K562 (cell line): ENCODE measurements at regions not wholly inside any gene's neighbourhood (a gene's known extent, or its start where the extent isn't known, plus 50 kb on each side); places are given as distances from the start of the nearest gene placed in this dataset.

ENCODE experiments used
- ATAC-seq: fragments of 200-7000 bp; cut with Tn5 transposase; 3 replicates; pipeline ENCODE4 v1.9.1; 2020; ENCODE audit warnings: moderate library complexity
- BruUV-seq: library from RNA; stranded (reverse); fragments of 400-500 nt; replicated peaks from 2 replicates; lab custom pipeline; 2021; lab: Mats Ljungman, UMichigan
- CTCF ChIA-PET: fragments of 300-600 bp; formaldehyde crosslinking; extraction: SDS; loops from one replicate; lab custom pipeline; 2021; ENCODE audit warnings: low intra/inter-chr PET ratio; lab: Yijun Ruan, JAX
- POLR2A ChIA-PET: fragments of 300-600, 350-650 bp; sonication (Branson Sonifier 250); formaldehyde crosslinking; extraction: SDS; loops from one replicate; lab custom pipeline; 2021; ENCODE audit warnings: antibody characterized with exemption, inconsistent platforms; lab: Yijun Ruan, JAX
- DNase-seq, 4 experiments: peaks; one replicate each; pipeline versions ENCODE4 v3.0.0 to v3.0.0-alpha.2; 2011 to 2018; ENCODE audit warnings: low spot score in 3 of 4, mixed read lengths in 3 of 4; ENCODE audit errors: extremely low read depth in 1 of 4
- FAIRE-seq: peaks from 2 replicates; lab custom pipeline; 2011; peaks lifted over from hg19 to GRCh38; lab: Jason Lieb, UNC
- H2AFZ ChIP-seq: 2 replicates; pipeline ENCODE4 v1.6.0; 2011; ENCODE audit warnings: low read depth, low read length, control low read depth, inconsistent platforms
- H3K27ac ChIP-seq: fragments of 200-600 bp; 3 replicates; pipeline ENCODE4 v1.8.0; 2011; ENCODE audit warnings: low read depth, mild to moderate bottlenecking, control low read depth, inconsistent platforms, low read length, moderate library complexity, mixed read lengths; ENCODE audit errors: extremely low read depth
- H3K27me3 ChIP-seq, 2 experiments: fragments of 300-600 bp in 1 of 2; 2 replicates in 1 of 2; 3 replicates in 1 of 2; pipeline versions ENCODE4 v1.6.0 to v1.8.0; 2011; ENCODE audit warnings: inconsistent platforms in 2 of 2, low read length in 2 of 2, mild to moderate bottlenecking in 1 of 2, mixed read lengths in 1 of 2, moderate library complexity in 1 of 2; ENCODE audit not compliant: control insufficient read depth in 2 of 2, insufficient read depth in 2 of 2
- H3K36me3 ChIP-seq: fragments of 300-600 bp; 3 replicates; pipeline ENCODE4 v1.8.0; 2011; ENCODE audit warnings: mild to moderate bottlenecking, low read length, inconsistent platforms; ENCODE audit not compliant: control insufficient read depth, insufficient read depth
- H3K4me1 ChIP-seq, 2 experiments: fragments of 200-600 bp in 1 of 2; replicated peaks in 1 of 2; 2 replicates in 1 of 2; 3 replicates in 1 of 2; pipeline versions ENCODE4 v1.5.1 to v1.8.0; 2011; ENCODE audit warnings: inconsistent platforms in 2 of 2, low read length in 2 of 2, mild to moderate bottlenecking in 1 of 2, mixed read lengths in 1 of 2, moderate library complexity in 1 of 2; ENCODE audit not compliant: control insufficient read depth in 2 of 2, insufficient read depth in 2 of 2
- H3K4me2 ChIP-seq: 2 replicates; pipeline ENCODE4 v1.6.1; 2011; ENCODE audit warnings: low read length, control low read depth, inconsistent platforms, mixed read lengths; ENCODE audit not compliant: insufficient read depth
- H3K4me3 ChIP-seq: fragments of 200-600 bp; sonication (generic), shearing (Covaris generic); 2 replicates; pipeline ENCODE4 v1.5.1; 2016; ENCODE audit warnings: control low read depth, inconsistent platforms
- H3K79me2 ChIP-seq: fragments of 200-600 bp; 3 replicates; pipeline ENCODE4 v1.8.0; 2011; ENCODE audit warnings: low read length, inconsistent platforms; ENCODE audit not compliant: control insufficient read depth, insufficient read depth
- H3K9ac ChIP-seq, 2 experiments: 2 replicates each; pipeline versions ENCODE4 v1.6.0 to v1.6.1; 2011; ENCODE audit warnings: low read depth in 2 of 2, low read length in 2 of 2, control low read depth in 1 of 2, inconsistent platforms in 1 of 2, mild to moderate bottlenecking in 1 of 2, mixed read lengths in 1 of 2; ENCODE audit not compliant: insufficient read depth in 1 of 2
- H3K9me1 ChIP-seq: one replicate; pipeline ENCODE4 v1.6.0; 2011; ENCODE audit warnings: inconsistent platforms, mild to moderate bottlenecking, low read length, moderate library complexity; ENCODE audit not compliant: control insufficient read depth, insufficient read depth
- H3K9me3 ChIP-seq: replicated peaks from 2 replicates; pipeline ENCODE4 v1.5.1; 2011; ENCODE audit warnings: low read depth, low read length, inconsistent platforms; ENCODE audit not compliant: control insufficient read depth, insufficient read depth
- H4K20me1 ChIP-seq: replicated peaks from 2 replicates; pipeline ENCODE4 v1.6.1; 2011; ENCODE audit warnings: low read length, inconsistent platforms, mixed read lengths; ENCODE audit not compliant: control insufficient read depth, insufficient read depth
- ADNP ChIP-seq: fragments of 200-800 bp; sonication (Bioruptor generic); IDR thresholded peaks from 2 replicates; pipeline ENCODE4 v1.6.1; 2016; ENCODE audit warnings: missing genetic modification characterization, missing compliant biosample characterization
- FOXM1 ChIP-seq, 2 experiments: fragments of 450-650 bp in 1 of 2; sonication (generic) in 1 of 2; formaldehyde crosslinking in 1 of 2; IDR thresholded peaks; 2 replicates each; pipeline versions ENCODE4 v1.6.1 to v1.9.0; 2017 to 2022; ENCODE audit warnings: low read depth in 2 of 2, mild to moderate bottlenecking in 2 of 2, missing genetic modification reagents in 1 of 2, moderate library complexity in 1 of 2
- GABPA ChIP-seq: fragments of 200-800 bp; sonication (Bioruptor generic); conservative IDR thresholded peaks from 2 replicates; pipeline ENCODE4 v1.6.1; 2016; ENCODE audit warnings: low read depth, missing genetic modification characterization, missing compliant biosample characterization
- HNRNPK ChIP-seq: fragments of 200-400 bp; formaldehyde crosslinking; IDR thresholded peaks from one replicate; pipeline ENCODE4 v1.6.1; 2018; ENCODE audit warnings: mild to moderate bottlenecking, low read depth, low read length; ENCODE audit not compliant: poor library complexity, severe bottlenecking
- MTA2 ChIP-seq: fragments of 450-650 bp; IDR thresholded peaks from 2 replicates; pipeline ENCODE4 v1.6.1; 2016; ENCODE audit warnings: low read depth
- NR2C1 ChIP-seq, 2 experiments: fragments of 450-650 bp; IDR thresholded peaks; 2 replicates each; pipeline ENCODE4 v1.6.1; 2017; ENCODE audit warnings: mild to moderate bottlenecking in 2 of 2, antibody characterized with exemption in 1 of 2, inconsistent platforms in 1 of 2, missing compliant biosample characterization in 1 of 2, missing genetic modification characterization in 1 of 2
- PURB ChIP-seq: sonication (generic); formaldehyde crosslinking; IDR thresholded peaks from 2 replicates; pipeline ENCODE4 v1.9.0; 2021; ENCODE audit warnings: low read depth, mild to moderate bottlenecking, missing genetic modification reagents
- SAFB2 ChIP-seq: fragments of 200-400 bp; formaldehyde crosslinking; IDR thresholded peaks from 2 replicates; pipeline ENCODE4 v1.6.1; 2018; ENCODE audit warnings: borderline replicate concordance, low read length, low read depth, moderate library complexity; ENCODE audit not compliant: severe bottlenecking
- SRSF1 ChIP-seq: fragments of 200-400 bp; formaldehyde crosslinking; IDR thresholded peaks from 2 replicates; pipeline ENCODE4 v1.6.1; 2017; ENCODE audit warnings: mild to moderate bottlenecking, low read depth, low read length, moderate library complexity
- THRAP3 ChIP-seq: fragments of 450-650 bp; IDR thresholded peaks from 2 replicates; pipeline ENCODE4 v1.6.1; 2016; ENCODE audit warnings: mild to moderate bottlenecking, inconsistent platforms, borderline replicate concordance
- ZBTB8A ChIP-seq: fragments of 450-650 bp; IDR thresholded peaks from 2 replicates; pipeline ENCODE4 v1.6.1; 2018; ENCODE audit warnings: mild to moderate bottlenecking, moderate library complexity; ENCODE audit not compliant: partially characterized antibody
- ZNF143 ChIP-seq: sonication (generic); formaldehyde crosslinking; IDR thresholded peaks from 2 replicates; pipeline ENCODE4 v1.9.0; 2022; ENCODE audit warnings: mild to moderate bottlenecking, missing genetic modification reagents
- ZNF23 ChIP-seq: fragments of 250-450 bp; sonication (Bioruptor Pico); IDR thresholded peaks from 2 replicates; pipeline ENCODE4 v1.4.0; 2020; ENCODE audit warnings: mild to moderate bottlenecking
- ZSCAN29 ChIP-seq: fragments of 450-650 bp; IDR thresholded peaks from 2 replicates; pipeline ENCODE4 v1.6.1; 2017
- WGBS: fragments of 100-300 bp; shearing (Covaris generic); methylation state at CpG from one replicate; pipeline ENCODE4 v1.1.6; 2016; ENCODE audit warnings: low coverage, mixed read lengths; ENCODE audit not compliant: insufficient coverage; ENCODE audit errors: missing lambda C conversion rate; 5-methylcytosine and 5-hydroxymethylcytosine counted together
- in situ Hi-C: fragments of 300-500 bp; cut with MboI; formaldehyde crosslinking; loops from 4 replicates; pipeline ENCODE4 v1.15.0; 2018; ENCODE audit warnings: inconsistent platforms, mixed read lengths
- intact Hi-C: fragments of 100-400 bp; cut with micrococcal nuclease; formaldehyde crosslinking; loops from 2 replicates; pipeline ENCODE4 v1.14.2; 2022
- TF ChIP-seq, protein P1 (sequence below), 3 experiments: fragments of 200-800 bp in 1 of 3; fragments of 250-450 bp in 1 of 3; fragments of 450-650 bp in 1 of 3; sonication (Bioruptor Pico) in 1 of 3; sonication (Bioruptor generic) in 1 of 3; formaldehyde crosslinking in 1 of 3; IDR thresholded peaks; 2 replicates each; pipeline versions ENCODE4 v1.6.1 to v1.8.0; 2016 to 2022; ENCODE audit warnings: mild to moderate bottlenecking in 2 of 3, missing genetic modification characterization in 2 of 3, missing compliant biosample characterization in 1 of 3, moderate library complexity in 1 of 3

DNA sequence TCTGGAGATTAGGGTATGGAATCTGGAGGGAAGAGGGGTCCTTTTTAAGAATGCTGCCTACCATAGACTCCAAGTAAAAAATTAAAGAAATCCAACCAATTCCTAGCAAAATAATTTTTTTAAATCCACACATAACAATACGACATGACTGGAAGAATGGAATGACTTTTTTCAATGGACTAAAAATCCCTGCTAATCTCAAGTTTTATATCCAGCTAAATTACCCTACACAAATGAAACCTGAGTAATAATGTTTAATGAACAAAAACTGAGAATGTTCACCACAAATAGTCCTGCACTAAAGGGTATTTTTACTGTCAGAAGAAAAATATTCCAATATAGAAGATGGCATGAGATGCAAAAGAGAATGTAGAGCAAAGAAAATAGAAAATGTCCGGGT lies 220.3 kb upstream of the AGTR1 start:
- BruUV-seq, result no TSS peak

More for the DNA sequence above, 220.3 kb upstream of the AGTR1 start:
- Histone ChIP-seq H2AFZ (no peak overlapping the region), H3K4me3 (no peak overlapping the region), H3K9me3 (no peaks in the 10 kb centered on the region; the same call in 1 of the 2 replicates), H3K4me2 (no peak overlapping the region), H3K27ac (no peak overlapping the region), H3K27me3 (no peaks in the 10 kb centered on the region), H3K9me1 (no peaks in the 10 kb centered on the region), H3K9ac (no peak overlapping the region), H4K20me1 (no peaks in the 10 kb centered on the region), H3K36me3 (no peaks in the 10 kb centered on the region), H3K4me1 (no peaks in the 10 kb centered on the region), H3K79me2 (no peaks in the 10 kb centered on the region)
- in situ Hi-C loops (no loop called here), intact Hi-C loops (no loop called here)
- CTCF ChIA-PET, result no interaction called here
- DNase-seq (no peak), FAIRE-seq (no peak), ATAC-seq (no peak)
- POLR2A ChIA-PET, result no interaction called here
- TF ChIP-seq ZBTB8A, result no peak
- no peak for TF ChIP-seq ADNP
- no peak for TF ChIP-seq ZNF23 (CRISPR knock-in tag)
- no peak for TF ChIP-seq NR2C1 (IDR thresholded peaks at IDR 0.05)
- TF ChIP-seq NR2C1 (tag; IDR thresholded peaks at IDR 0.05), result no peak
- TF ChIP-seq MTA2, result no peak
- TF ChIP-seq ZNF143, result no peak
- TF ChIP-seq, protein P1, sequence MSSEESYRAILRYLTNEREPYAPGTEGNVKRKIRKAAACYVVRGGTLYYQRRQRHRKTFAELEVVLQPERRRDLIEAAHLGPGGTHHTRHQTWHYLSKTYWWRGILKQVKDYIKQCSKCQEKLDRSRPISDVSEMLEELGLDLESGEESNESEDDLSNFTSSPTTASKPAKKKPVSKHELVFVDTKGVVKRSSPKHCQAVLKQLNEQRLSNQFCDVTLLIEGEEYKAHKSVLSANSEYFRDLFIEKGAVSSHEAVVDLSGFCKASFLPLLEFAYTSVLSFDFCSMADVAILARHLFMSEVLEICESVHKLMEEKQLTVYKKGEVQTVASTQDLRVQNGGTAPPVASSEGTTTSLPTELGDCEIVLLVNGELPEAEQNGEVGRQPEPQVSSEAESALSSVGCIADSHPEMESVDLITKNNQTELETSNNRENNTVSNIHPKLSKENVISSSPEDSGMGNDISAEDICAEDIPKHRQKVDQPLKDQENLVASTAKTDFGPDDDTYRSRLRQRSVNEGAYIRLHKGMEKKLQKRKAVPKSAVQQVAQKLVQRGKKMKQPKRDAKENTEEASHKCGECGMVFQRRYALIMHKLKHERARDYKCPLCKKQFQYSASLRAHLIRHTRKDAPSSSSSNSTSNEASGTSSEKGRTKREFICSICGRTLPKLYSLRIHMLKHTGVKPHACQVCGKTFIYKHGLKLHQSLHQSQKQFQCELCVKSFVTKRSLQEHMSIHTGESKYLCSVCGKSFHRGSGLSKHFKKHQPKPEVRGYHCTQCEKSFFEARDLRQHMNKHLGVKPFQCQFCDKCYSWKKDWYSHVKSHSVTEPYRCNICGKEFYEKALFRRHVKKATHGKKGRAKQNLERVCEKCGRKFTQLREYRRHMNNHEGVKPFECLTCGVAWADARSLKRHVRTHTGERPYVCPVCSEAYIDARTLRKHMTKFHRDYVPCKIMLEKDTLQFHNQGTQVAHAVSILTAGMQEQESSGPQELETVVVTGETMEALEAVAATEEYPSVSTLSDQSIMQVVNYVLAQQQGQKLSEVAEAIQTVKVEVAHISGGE (CRISPR knock-in tag; IDR thresholded peaks at IDR 0.05), result no peak
- TF ChIP-seq HNRNPK, result no peak
- no peak for TF ChIP-seq PURB (CRISPR knock-in tag)
- TF ChIP-seq SRSF1, result no peak
- no peak for TF ChIP-seq ZSCAN29
- TF ChIP-seq SAFB2, result no peak
- no peak for TF ChIP-seq GABPA (tag)
- no peak for TF ChIP-seq THRAP3
- TF ChIP-seq FOXM1 (IDR thresholded peaks at IDR 0.05; ENCODE audit: low read depth), result no peak
- TF ChIP-seq FOXM1 (CRISPR knock-in tag; IDR thresholded peaks at IDR 0.05; ENCODE audit: low read depth), result no peak
- WGBS, result 0% methylated on average over 2 of the region's 2 CpGs
